ENCODE measurements at regions not wholly inside any gene's neighbourhood (a gene's known extent, or its start where the extent isn't known, plus 50 kb on each side); places are given as distances from the start of the nearest gene placed in this dataset.

- Mint-ChIP-seq H3K4me1 (ENCODE audit: unreplicated experiment) (peaks cover 10% of the 10 kb centered on the region), H3K27me3 (ENCODE audit: unreplicated experiment) (no peaks in the 10 kb centered on the region), H3K4me3 (ENCODE audit: unreplicated experiment) (no peak overlapping the region), H3K9me3 (ENCODE audit: unreplicated experiment) (no peaks in the 10 kb centered on the region), H3K27ac (ENCODE audit: unreplicated experiment) (peak overlapping the region; percentile 54), H3K36me3 (ENCODE audit: low read depth, unreplicated experiment) (no peaks in the 10 kb centered on the region)
- no peak for TF ChIP-seq CTCF (IDR thresholded peaks at IDR 0.05; ENCODE audit: unreplicated experiment)
- no peak for DNase-seq (ENCODE audit: low spot score)
These were observed 178.5 kb downstream of the GNAI1 start for GRCh38 chr7:80313067-80313626.

- H3K4me3 Mint-ChIP-seq (ENCODE audit: unreplicated experiment): no peak overlapping the region
- peak overlapping the region; percentile 96 for H3K27ac Mint-ChIP-seq (ENCODE audit: unreplicated experiment)
- no peaks in the 10 kb centered on the region for H3K36me3 Mint-ChIP-seq (ENCODE audit: low read depth, unreplicated experiment)
- peak; percentile 42 for DNase-seq (ENCODE audit: low spot score)
- H3K27me3 Mint-ChIP-seq (ENCODE audit: unreplicated experiment): no peaks in the 10 kb centered on the region
- H3K4me1 Mint-ChIP-seq (ENCODE audit: unreplicated experiment): peaks cover 10% of the 10 kb centered on the region
- no peak for TF ChIP-seq CTCF (IDR thresholded peaks at IDR 0.05; ENCODE audit: unreplicated experiment)
- H3K9me3 Mint-ChIP-seq (ENCODE audit: unreplicated experiment): no peaks in the 10 kb centered on the region
These were observed 177.6 kb downstream of the GNAI1 start for GRCh38 chr7:80312139-80312661.

GRCh38 chr7:80311313-80311712, 176.7 kb downstream of the GNAI1 start:
- peak overlapping the region; percentile 96 for H3K27ac Mint-ChIP-seq (ENCODE audit: unreplicated experiment)
- H3K9me3 Mint-ChIP-seq (ENCODE audit: unreplicated experiment): no peaks in the 10 kb centered on the region
- H3K4me1 Mint-ChIP-seq (ENCODE audit: unreplicated experiment): peaks cover 10% of the 10 kb centered on the region
- H3K4me3 Mint-ChIP-seq (ENCODE audit: unreplicated experiment): no peak overlapping the region
- H3K36me3 Mint-ChIP-seq (ENCODE audit: low read depth, unreplicated experiment): no peaks in the 10 kb centered on the region
- H3K27me3 Mint-ChIP-seq (ENCODE audit: unreplicated experiment): no peaks in the 10 kb centered on the region
- TF ChIP-seq CTCF (IDR thresholded peaks at IDR 0.05; ENCODE audit: unreplicated experiment): no peak
- no peak for DNase-seq (ENCODE audit: low spot score)

- Mint-ChIP-seq H3K27ac (ENCODE audit: unreplicated experiment) (no peak overlapping the region), H3K36me3 (ENCODE audit: low read depth, unreplicated experiment) (no peaks in the 10 kb centered on the region), H3K9me3 (ENCODE audit: unreplicated experiment) (no peaks in the 10 kb centered on the region), H3K4me1 (ENCODE audit: unreplicated experiment) (peaks cover 10% of the 10 kb centered on the region), H3K27me3 (ENCODE audit: unreplicated experiment) (no peaks in the 10 kb centered on the region), H3K4me3 (ENCODE audit: unreplicated experiment) (no peak overlapping the region)
- TF ChIP-seq CTCF (IDR thresholded peaks at IDR 0.05; ENCODE audit: unreplicated experiment): no peak
- no peak for DNase-seq (ENCODE audit: low spot score)
These were observed 175.4 kb downstream of the GNAI1 start for GRCh38 chr7:80309971-80310549.

GRCh38 chr7:80309377-80309776, 174.7 kb downstream of the GNAI1 start:
- Mint-ChIP-seq H3K36me3 (ENCODE audit: low read depth, unreplicated experiment) (no peaks in the 10 kb centered on the region), H3K4me3 (ENCODE audit: unreplicated experiment) (no peak overlapping the region), H3K9me3 (ENCODE audit: unreplicated experiment) (no peaks in the 10 kb centered on the region), H3K27ac (ENCODE audit: unreplicated experiment) (no peak overlapping the region), H3K27me3 (ENCODE audit: unreplicated experiment) (no peaks in the 10 kb centered on the region), H3K4me1 (ENCODE audit: unreplicated experiment) (peaks cover 10% of the 10 kb centered on the region)
- no peak for TF ChIP-seq CTCF (IDR thresholded peaks at IDR 0.05; ENCODE audit: unreplicated experiment)
- no peak for DNase-seq (ENCODE audit: low spot score)

All from endothelial cell (in vitro differentiated cells).